Esophagus squamous epithelium (tissue), 4 donors: ENCODE measurements at regions not wholly inside any gene's neighbourhood (a gene's known extent, or its start where the extent isn't known, plus 50 kb on each side); places are given as distances from the start of the nearest gene placed in this dataset.

ENCODE experiments used
- POLR2A ChIP-seq, 4 donors: fragments of 450-650 bp; IDR thresholded peaks; one replicate each; pipeline ENCODE4 v1.6.1; 2017; ENCODE audit warnings: antibody characterized with exemption in 4 of 4, mild to moderate bottlenecking in 4 of 4, moderate library complexity in 3 of 4
- TF ChIP-seq, protein P1 (sequence below), 6 experiments: fragments of 450-650 bp in 4 of 6; fragments of 200-600 bp in 2 of 6; sonication (generic) in 2 of 6; IDR thresholded peaks; one replicate each; pipeline ENCODE4 v1.5.1; 2016 to 2019; ENCODE audit warnings: antibody characterized with exemption in 6 of 6, mild to moderate bottlenecking in 4 of 6, moderate library complexity in 4 of 6

DNA sequence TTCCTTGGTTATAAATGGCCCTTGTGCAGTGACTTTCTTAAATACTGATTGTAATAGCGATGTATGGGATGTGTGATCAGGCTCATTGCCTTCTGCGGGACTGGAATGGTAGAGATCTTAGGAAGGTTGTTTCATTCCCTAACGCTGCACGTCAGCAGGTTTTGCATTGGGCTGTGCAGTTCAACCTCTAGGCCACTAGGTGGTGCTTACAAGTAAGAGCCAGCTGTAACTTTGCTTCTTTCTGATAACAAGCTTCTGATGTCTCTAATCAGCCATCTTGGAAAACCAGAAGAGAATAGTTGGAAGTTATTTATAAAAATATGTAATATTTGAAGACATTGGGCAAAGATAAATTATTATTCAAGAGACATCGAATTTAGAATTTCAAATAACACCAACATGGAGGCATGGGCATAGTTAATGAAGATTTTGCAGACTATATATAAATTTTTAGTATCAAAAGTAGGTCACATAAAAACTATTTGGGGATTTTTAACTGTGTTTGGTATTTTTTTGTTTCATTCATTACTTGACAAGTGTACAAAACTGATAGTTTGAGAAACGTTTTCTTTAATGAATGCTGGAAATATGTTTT is 339.7 kb upstream of the PCDH7 start:
- TF ChIP-seq, protein P1, sequence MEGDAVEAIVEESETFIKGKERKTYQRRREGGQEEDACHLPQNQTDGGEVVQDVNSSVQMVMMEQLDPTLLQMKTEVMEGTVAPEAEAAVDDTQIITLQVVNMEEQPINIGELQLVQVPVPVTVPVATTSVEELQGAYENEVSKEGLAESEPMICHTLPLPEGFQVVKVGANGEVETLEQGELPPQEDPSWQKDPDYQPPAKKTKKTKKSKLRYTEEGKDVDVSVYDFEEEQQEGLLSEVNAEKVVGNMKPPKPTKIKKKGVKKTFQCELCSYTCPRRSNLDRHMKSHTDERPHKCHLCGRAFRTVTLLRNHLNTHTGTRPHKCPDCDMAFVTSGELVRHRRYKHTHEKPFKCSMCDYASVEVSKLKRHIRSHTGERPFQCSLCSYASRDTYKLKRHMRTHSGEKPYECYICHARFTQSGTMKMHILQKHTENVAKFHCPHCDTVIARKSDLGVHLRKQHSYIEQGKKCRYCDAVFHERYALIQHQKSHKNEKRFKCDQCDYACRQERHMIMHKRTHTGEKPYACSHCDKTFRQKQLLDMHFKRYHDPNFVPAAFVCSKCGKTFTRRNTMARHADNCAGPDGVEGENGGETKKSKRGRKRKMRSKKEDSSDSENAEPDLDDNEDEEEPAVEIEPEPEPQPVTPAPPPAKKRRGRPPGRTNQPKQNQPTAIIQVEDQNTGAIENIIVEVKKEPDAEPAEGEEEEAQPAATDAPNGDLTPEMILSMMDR (IDR thresholded peaks at IDR 0.05): peak; percentile 9 to 80 (median 56)
- TF ChIP-seq POLR2A (IDR thresholded peaks at IDR 0.05): no peak
